ENCODE measurements at regions not wholly inside any gene's neighbourhood (a gene's known extent, or its start where the extent isn't known, plus 50 kb on each side); places are given as distances from the start of the nearest gene placed in this dataset.

GRCh38 chr5:152883066-152883775 is 478.1 kb upstream of the NMUR2 start:
- no peak for DNase-seq

GRCh38 chr5:152884006-152884405 is 478.9 kb upstream of the NMUR2 start:
- DNase-seq: no peak

GRCh38 chr5:152900332-152900731 is 495.3 kb upstream of the NMUR2 start:
- DNase-seq: no peak

GRCh38 chr5:152901754-152902153 is 496.7 kb upstream of the NMUR2 start:
- no peak for DNase-seq

- no peak for DNase-seq
These were observed 500.2 kb upstream of the NMUR2 start for GRCh38 chr5:152905286-152905685.

- DNase-seq: no peak
These were observed 502.6 kb upstream of the NMUR2 start for GRCh38 chr5:152907488-152908245.

- DNase-seq: no peak
These were observed 507.8 kb upstream of the NMUR2 start for GRCh38 chr5:152912924-152913323.

- no peak for DNase-seq
These were observed 527.5 kb upstream of the NMUR2 start for GRCh38 chr5:152932621-152933020.

- no peak for DNase-seq
These were observed 528.0 kb upstream of the NMUR2 start for GRCh38 chr5:152933056-152933455.

GRCh38 chr5:152938630-152939029 is 533.6 kb upstream of the NMUR2 start:
- no peak for DNase-seq

- DNase-seq: no peak
These were observed 537.7 kb upstream of the NMUR2 start for GRCh38 chr5:152942633-152943336.

GRCh38 chr5:152953788-152954483 is 536.5 kb upstream of the GRIA1 start:
- DNase-seq: no peak

GRCh38 chr5:152956943-152957613 is 533.4 kb upstream of the GRIA1 start:
- no peak for DNase-seq

GRCh38 chr5:152978141-152978835 is 512.2 kb upstream of the GRIA1 start:
- DNase-seq: no peak

GRCh38 chr5:152987131-152987530 is 503.3 kb upstream of the GRIA1 start:
- no peak for DNase-seq

GRCh38 chr5:152990217-152990616 is 500.3 kb upstream of the GRIA1 start:
- DNase-seq: no peak

GRCh38 chr5:152990649-152991048 is 499.8 kb upstream of the GRIA1 start:
- DNase-seq: no peak

- DNase-seq: no peak
These were observed 496.3 kb upstream of the GRIA1 start for GRCh38 chr5:152994033-152994680.

GRCh38 chr5:152995214-152995725 is 495.2 kb upstream of the GRIA1 start:
- no peak for DNase-seq

- DNase-seq: no peak
These were observed 484.8 kb upstream of the GRIA1 start for GRCh38 chr5:153005711-153006110.

- DNase-seq: no peak
These were observed 483.8 kb upstream of the GRIA1 start for GRCh38 chr5:153006681-153007080.

All from CD4-positive, alpha-beta T cell treated with Interleukin-4 for 1 hour (primary cell).